Epidermal melanocyte (primary cell): ENCODE measurements at regions not wholly inside any gene's neighbourhood (a gene's known extent, or its start where the extent isn't known, plus 50 kb on each side); places are given as distances from the start of the nearest gene placed in this dataset.

Source experiments
- DNase-seq: peaks from one replicate; pipeline ENCODE4 v3.0.0; 2011; ENCODE audit warnings: low spot score; ENCODE audit not compliant: insufficient read length

DNA sequence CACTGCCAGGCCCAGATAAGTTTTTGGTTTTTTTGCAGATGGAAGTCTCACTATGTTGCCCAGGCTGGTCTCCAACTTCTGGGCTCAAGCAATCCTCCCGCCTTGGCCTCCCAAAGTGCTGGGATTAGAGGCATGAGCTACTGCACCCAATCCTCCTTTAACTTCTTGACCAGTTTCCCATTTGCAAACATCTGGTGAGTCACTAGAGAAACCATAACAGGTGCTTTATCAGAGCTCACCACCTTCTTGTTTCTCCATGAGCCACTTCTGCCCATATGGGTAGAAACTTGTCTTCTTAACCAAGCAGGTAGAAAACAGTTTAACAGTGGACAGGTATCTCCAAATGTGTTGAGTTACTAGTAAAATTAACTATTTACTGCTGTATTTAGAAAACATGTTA lies 128.4 kb upstream of the AP1S2 start:
- DNase-seq = no peak

DNA sequence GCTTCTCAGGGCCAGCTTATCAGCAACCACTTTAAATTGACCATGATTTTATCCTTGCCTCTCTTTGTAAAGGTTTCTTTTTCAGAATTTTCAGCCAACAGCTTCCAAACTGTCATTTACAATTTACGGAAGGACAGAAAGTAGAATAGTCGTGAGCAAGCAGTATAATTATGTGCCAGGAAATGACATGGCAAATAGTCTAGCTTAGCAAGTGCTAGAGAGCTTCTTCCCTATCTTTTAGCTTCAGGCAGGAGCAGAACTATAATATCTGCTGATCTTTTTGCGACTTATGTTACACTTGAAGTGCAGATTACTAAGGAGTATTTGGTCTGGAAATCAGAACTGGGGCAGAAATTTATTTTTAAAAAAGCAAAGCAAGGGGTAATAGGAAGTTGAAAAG lies 123.0 kb upstream of the AP1S2 start:
- DNase-seq = no peak

DNA sequence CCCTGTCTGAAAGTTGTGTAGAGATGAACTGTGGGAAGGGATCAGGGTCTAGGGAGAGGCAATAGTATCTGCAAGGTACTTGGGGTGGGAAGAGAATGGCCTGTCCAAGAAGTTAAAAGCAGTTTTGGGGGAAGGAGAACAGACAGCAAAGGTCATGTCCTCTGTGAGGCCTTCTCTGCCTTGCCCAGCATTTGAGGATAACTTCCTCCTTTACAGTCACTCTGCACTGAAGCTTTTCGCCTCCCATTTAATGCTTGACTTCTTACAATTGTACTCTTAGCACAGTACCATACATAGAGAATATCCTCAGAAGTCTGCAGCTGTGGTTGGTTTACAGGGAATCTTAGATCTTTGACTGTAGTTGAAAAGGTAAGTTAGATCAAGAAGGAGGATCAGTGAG lies 121.8 kb upstream of the AP1S2 start:
- DNase-seq = no peak

DNA sequence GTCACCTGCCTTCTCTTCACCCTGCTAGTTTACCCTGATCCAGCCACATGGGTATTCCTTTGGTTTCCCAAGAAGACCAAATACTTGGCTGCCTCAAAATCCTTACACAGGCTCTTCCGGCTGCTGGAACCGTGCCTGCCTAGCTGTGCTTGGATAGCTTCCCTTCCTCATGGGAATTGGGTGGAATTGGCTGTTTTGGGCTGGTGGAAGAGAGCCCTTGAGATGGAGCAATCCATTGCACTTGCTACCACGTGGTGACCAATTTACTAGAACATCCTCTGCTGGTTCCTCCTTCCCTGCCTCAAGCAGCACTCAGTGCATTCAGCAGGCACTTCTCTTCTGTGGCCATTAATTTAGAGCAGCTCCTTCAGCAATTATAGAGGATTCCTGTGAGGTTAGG lies 119.3 kb upstream of the AP1S2 start:
- DNase-seq = no peak

DNA sequence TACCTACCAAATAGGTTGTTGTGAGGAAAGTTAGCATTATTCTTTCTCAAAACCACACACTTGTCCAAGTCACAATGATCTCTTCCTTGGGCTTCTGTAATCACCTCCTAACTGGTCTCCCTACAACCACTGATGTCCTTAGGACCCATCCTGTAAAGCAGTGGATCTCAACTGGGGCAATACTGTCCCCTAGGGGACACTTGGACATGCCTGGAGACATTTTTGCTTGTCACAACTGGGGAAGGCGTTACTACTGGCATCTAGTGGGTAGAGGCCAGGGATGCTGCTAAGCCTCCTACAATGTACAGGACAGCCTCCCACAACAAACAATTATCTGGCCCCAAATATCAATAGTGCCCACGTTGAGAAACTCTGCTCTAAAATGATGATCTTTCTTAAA lies 118.7 kb upstream of the AP1S2 start:
- no peak for DNase-seq

DNA sequence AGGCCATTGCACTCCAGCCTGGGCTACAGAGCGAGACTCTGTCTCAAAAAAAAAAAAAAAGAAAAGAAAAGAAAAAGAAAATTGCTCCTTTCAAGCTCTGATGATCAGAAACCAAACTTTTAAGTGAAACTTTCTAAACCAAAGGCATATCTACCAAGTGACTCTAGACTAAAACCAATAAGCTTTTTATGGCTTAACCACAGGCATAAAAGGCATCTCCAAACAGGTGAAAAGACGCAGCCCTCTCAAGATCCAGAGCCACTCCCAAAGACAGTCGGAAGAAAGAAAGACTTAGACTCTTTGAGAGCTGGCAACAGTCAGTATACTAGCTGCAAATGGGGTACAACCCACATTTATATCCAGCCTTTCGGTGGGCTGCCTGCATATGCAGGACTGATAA lies 117.1 kb upstream of the AP1S2 start:
- DNase-seq = no peak

DNA sequence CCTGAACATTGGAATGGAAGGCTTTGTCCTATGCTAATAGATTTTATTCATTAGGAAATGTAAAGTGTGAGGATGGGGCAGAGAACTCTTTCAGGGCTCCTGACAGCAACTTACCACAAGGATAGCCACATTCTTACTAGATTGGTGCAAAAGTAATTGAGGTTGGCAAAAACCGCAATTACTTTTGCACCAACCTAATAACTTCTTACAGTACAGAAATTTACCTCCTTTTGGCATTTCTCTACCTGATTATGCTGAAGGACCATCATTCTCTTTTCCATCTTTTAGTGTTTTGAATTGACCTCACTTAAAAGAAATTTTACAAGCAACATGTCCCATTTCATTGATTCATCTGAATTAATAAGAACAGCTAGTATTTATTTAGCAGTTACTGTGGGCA lies 109.2 kb upstream of the AP1S2 start:
- no peak for DNase-seq

DNA sequence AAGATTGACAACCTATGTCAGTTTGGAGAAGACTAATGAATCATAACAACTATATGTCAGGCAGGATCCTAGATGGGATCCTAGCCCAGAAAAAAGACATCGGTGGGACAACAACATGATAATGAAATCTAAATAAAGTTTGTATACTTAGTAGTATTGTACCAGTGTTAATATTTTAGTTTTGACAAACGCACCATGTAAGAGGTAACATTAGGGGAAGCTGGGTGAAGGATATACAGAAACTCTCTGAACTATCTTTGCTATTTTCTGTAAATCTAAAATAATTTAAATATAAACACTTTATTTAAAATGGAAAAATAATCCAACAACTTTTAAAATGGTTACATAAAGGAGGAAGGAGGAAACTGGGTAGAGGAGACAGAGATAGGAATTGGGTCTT lies 105.6 kb upstream of the AP1S2 start:
- no peak for DNase-seq

DNA sequence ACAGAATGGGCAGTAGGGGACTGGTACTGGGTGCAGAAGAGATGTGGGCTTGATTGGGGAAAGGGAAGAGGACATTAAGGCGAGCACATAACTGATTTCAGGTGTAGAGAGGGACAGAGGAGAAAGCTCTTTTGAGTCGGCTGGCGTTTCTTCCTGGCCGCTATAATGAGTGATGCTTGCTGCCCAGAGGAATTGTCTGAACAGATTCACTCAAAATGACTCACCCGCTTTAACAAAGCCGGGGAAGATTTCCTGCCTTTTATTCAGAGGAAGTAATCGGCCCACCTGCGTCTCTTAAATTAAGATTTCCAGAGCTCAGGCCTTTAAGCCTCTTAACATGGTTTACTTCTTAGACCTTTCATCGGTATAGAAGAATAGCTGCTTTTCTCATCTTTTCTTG lies 102.1 kb upstream of the AP1S2 start:
- no peak for DNase-seq

DNA sequence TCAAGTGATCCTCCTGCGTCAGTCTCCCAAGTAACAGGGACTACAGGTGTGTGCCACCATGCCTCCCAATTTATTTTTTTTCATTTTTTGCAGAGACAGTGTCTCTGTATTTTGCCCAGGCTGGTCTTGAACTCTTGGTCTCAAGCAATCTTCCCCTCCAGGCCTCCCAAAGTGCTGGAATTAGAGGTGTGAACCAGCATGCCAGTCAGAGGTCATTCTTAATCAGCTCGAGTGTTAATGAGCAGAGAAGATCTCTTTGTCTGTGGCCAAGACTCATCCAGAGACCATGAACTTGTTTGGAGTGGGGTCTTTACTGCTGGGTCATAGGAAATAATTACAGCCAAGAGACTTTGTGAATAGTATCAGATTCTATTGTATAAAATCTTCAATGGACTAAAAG lies 99.2 kb upstream of the AP1S2 start:
- no peak for DNase-seq

DNA sequence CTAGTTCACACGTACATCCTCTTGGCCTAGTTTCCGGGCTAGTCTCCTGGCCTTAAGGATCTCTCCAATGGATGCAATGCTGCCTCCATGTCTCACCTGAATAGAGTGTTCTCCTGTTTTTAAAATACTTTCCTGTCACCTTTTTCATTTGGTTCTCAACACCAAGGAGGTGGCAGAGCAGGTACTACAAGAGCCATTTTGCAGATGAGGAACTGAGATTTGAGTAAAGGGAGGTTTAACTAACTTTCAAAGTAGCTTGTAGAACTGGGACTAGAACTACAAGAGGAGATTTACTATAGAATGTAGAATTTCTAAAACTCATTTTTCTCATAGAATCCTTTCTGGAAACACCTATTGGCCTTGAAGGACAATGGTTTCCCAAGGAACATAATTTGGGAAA lies 97.6 kb upstream of the AP1S2 start:
- no peak for DNase-seq

DNA sequence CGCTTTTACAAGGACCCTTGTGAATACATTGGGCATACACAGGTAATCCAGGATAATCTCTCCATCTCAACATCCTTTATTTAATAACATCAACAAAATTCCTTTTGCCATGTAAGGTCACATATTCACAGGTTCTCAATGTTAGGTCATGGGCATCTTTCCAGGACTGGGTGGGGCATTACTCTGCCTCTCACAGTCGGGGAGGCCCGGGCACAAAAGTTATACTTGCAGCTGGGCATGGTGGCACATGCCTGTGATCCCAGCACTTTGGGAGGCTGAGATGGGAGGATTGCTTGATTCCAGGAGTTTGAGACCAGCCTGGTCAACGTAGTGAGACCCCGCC lies 93.7 kb upstream of the AP1S2 start:
- no peak for DNase-seq

DNA sequence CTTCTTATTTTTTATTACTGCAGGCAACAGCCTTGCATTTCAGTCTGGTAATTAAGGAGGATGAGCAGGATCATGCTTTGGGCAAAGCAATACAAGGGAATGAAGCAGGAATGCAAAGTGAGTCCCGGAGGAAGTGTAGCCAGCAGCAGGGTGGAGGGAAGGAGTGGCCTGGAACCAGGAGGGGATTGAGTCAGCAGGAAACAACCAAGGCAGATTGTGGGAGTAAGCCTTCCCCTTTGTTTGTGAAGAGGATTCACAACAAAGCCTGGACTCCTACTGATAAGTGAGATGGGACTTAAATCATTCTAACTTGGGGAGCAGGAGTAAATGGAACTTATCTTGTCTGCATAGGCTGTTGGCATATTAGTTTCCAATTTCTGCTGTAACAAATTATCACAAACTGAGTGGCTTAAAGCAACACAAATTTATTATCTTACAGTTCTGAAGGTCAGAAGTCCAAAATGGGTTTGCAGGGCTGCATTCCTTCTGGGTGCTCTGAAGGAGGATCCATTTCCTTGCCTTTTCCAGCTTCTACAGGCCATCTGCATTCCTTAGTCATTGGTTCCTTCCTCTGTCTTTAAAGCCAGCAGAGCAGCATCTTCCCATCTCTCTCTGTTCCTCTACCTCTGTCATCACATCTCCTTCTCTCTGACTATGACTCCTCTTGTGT lies 93.2 kb upstream of the AP1S2 start:
- no peak for DNase-seq

DNA sequence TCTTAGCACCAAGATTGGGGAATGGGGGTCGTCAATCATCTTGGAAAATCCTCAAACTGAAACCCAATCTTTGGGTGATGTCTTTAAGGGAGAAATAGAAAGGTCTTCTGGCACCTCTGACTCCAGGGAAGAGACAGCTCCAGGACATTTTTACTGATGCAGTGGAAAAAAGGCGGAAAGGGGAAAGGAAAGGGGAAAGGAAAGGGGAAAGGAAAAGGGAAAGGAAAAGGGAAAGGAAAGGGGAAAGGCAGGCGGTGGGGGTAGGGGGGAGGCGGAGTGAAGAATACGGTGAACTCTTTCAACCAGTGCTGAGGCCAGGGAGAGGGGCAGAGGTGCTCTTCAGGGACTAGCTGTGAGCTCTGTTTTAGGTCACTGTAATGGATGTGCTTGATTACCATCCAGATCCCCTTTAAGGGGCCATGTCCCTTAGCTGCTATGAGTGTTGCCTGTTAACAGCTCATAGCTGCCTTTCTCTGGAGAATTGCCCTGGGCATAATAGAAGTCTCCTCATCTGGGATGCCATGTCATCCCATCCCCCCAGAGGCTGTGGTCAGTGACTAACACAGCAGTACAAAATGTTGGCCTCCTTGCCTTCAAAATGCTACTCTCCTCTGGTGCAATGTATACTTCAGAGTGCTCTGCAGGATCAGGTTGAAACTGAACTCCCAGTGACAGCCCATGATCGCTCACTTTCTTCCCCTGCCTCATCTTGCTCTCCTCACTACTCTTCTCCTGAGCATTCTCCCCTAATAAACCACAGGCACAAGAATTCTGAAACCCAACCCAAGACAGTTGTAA lies 92.4 kb upstream of the AP1S2 start:
- peak; percentile 31 for DNase-seq

DNA sequence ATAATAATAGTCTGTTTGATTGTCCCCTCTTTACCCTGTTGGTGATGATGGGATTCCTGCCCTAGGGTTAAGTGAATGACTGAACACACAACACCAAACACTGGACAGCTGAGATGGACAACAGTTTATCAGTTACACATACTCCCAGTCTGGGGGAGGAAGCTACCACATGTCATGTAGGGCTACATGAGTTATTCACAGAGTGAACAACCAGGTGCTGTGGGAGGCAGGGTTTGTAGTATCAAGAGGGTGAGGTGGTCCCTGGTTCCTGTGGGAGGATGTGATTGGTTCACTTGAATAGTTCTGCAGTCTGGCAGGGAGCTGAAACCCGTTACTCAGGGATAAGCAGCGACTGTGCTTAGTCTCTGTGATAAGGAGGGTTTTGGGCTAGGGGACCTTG lies 88.8 kb upstream of the AP1S2 start:
- no peak for DNase-seq

DNA sequence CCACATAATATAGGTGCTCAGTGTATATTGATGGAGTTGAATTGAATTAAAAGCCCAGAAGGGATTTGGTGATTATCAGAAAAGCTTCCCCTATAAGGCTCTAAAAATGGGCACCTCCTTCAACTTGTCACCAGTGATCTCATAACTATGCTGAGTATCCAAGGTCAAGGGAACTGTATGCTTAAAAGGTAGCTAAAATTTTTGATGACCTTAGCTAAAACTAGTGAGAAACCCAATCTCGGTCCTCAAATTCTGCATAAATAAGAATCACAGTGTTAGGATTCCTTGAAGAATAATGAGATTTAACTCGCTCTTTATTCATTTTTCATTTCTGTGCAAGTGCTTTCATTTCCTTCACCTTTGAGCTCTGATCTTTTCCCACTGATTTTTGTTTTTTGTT lies 87.7 kb upstream of the AP1S2 start:
- no peak for DNase-seq

DNA sequence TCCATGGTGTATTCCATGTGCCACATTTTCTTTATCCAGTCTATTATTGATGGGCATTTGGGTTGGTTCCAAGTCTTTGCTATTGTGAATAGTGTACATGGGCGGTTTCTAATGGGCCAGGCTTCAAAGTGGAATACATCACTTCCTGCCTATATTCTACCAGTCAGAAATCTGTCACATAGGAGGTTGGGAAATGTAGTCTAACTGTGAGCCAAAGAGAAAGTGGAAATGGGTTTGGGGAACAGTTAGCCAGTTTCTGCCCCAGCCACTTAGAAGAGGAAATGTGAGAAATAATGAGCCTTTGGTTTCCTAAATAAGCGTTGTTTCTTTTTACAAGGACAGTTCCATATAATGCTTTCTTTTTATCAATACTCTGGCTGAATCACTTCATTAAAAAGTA lies 85.1 kb upstream of the AP1S2 start:
- no peak for DNase-seq

DNA sequence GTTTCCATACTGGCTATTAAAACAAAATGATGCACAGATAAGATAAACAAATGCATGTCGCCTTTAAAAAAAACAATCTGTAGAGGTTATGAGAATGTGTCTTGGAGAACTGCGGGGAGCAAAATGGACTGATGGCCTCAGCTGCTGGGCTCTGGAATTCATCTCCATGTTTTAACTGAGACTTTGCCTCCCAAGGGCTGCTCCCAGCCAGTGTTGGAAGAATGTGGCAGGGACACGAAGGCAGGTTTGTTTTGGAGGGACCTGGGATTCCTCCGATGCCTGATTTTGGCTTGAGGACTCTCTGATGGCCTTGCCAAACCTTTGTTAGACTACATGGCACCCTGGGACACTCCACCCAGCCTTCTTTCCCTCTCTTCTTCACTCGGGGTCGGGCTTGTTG lies 83.5 kb upstream of the AP1S2 start:
- DNase-seq = no peak

DNA sequence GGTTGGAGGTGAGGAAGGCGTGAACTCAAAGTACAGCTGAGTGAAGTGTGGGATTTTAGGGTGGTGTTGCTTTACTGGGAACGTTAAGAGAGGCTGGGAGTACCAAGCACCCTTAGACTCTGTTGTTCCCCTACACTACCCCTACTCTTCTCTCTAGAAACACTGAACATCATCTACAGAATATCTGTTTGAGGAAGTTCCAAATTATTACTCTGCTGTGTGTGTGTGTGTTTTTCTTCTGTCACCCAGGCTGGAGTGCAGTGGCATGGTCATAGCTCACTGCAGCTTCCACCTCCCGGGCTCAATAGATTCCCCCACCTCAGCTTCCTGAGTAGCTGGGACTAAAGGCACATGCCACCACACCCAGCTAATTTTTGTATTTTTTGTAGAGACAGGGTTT lies 76.7 kb upstream of the AP1S2 start:
- DNase-seq = no peak

DNA sequence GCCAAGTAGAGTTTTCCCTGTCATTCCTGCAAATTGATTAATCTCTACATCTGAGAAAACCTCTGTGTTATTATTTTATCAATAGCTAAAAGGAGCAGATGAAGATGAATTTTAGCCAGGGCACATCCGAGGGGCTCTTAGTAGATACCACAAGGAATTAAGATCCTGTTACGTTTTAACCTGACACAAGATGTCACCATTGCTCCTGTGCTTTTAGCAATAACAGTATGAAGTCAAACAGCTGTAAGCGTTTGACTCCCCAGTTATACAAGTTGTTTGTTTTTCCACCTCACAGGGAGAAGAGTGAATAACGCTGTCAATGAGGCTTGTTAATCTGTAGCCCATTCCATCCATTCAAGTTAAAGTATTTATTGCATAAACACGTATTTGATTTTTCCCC lies 76.0 kb upstream of the AP1S2 start:
- DNase-seq = no peak

DNA sequence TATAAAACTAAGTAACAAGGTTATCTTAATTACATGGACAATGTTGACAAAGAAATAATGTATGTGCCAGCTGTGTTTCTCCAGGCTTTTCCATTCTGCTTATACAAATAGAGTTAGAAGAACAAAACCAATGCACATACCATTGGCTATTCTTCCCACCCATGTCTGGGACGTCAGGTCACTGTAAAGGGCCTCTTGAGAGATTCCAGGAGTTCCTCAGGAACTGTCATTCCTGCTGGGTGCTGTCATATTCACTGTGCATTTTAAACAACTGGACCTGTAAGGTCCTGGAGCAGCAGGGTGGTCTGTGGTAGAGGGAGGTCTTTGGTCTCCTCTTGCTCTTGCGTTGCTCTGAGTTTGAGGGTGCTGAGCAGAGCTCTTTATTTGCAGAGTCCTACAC lies 74.6 kb upstream of the AP1S2 start:
- DNase-seq = no peak

DNA sequence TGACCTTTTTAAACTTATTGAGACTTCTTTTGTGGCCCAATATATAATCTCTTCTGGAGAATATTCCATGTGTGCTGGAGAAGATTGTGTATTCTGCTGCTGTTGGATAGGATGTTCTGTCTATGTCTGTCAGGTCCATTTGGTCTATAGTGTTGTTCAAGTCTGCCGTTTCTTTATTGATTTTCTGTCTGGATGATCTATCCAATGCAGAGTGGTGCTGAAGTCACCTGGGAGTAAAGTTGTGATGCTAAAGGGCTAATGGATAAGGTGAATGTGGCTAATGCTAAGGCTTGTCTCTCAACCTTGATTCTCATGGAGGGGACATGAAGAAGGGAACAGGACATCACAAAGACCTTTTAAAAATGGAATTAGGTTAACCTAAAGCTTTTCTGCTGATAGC lies 72.0 kb upstream of the AP1S2 start:
- DNase-seq = no peak

DNA sequence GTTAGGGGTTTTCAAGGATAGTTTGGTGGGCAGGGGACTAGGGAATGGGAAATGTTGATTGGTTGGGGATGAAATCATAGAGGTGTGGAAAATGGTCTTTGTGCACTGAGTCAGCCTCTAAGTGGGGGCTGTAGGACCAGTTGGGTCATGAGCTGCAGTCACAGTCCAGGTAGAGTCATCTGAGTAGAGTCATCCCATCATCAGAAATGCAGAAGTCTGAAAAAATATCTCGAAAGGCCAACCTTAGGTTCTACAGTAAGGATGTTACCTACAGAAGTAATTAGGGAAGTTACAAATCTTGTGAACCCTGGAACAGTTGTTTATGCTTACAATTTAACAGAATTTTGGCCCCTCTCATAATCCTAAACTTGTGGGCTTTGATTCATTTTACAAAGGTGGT lies 63.4 kb upstream of the AP1S2 start:
- no peak for DNase-seq

DNA sequence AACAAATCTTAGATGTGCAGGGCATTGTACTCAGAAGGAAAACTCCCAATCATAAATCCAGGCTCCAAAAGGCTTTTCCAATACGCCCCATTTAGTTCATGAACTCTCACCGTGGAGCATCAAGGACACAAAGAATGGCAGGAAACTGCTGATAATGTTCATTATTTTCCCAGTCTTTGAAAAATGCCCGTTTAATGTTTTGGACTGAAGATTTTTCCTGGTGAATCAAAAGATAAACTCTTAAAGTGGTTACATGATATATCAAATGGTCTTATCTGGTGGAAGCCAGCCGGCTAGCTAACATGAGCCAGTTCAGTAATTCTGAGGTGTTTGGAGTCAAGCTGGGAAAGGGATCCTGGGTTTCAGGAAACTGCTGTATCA lies 62.1 kb upstream of the AP1S2 start:
- no peak for DNase-seq
